Endothelial cell of umbilical vein (primary cell): ENCODE measurements at regions not wholly inside any gene's neighbourhood (a gene's known extent, or its start where the extent isn't known, plus 50 kb on each side); places are given as distances from the start of the nearest gene placed in this dataset.

Experiments used
- BruUV-seq: library from RNA; stranded (reverse); fragments of 400-500 nt; replicated peaks from 2 replicates; lab custom pipeline; 2021; lab: Mats Ljungman, UMichigan
- CTCF ChIA-PET: fragments of 300-600, 350-600 bp; sonication (Branson Sonifier 250); formaldehyde crosslinking; loops from one replicate; lab custom pipeline; 2021; ENCODE audit warnings: antibody characterized with exemption, inconsistent platforms; lab: Charles Lee
- POLR2A ChIA-PET: fragments of 300-600, 350-600 bp; sonication (Branson Sonifier 250); formaldehyde crosslinking; loops from one replicate; lab custom pipeline; 2021; ENCODE audit warnings: antibody characterized with exemption, inconsistent platforms; lab: Charles Lee
- DNase-seq: peaks from one replicate; pipeline ENCODE4 v3.0.0-alpha.2; 2011; ENCODE audit warnings: low read depth, low spot score
- FAIRE-seq: peaks from 2 replicates; lab custom pipeline; 2011; peaks lifted over from hg19 to GRCh38; lab: Jason Lieb, UNC
- H2AFZ ChIP-seq: 2 replicates; pipeline ENCODE4 v1.6.0; 2012; ENCODE audit warnings: low read depth, low read length, control low read depth, inconsistent platforms
- H3K27ac ChIP-seq: 2 replicates; pipeline ENCODE4 v1.5.1; 2011; ENCODE audit warnings: low read depth, mild to moderate bottlenecking, control low read depth, low read length, moderate library complexity; ENCODE audit not compliant: insufficient read depth
- H3K27me3 ChIP-seq, 2 experiments: 2 replicates each; pipeline versions ENCODE4 v1.6.0 to v1.6.1; 2011; ENCODE audit warnings: low read length in 2 of 2, mixed read lengths in 1 of 2; ENCODE audit not compliant: control insufficient read depth in 2 of 2, insufficient read depth in 2 of 2
- H3K36me3 ChIP-seq, 2 experiments: 2 replicates in 1 of 2; 3 replicates in 1 of 2; pipeline ENCODE4 v1.5.1; 2011; ENCODE audit warnings: low read length in 2 of 2, mild to moderate bottlenecking in 1 of 2, moderate library complexity in 1 of 2; ENCODE audit not compliant: control insufficient read depth in 2 of 2, insufficient read depth in 2 of 2; ENCODE audit errors: extremely low read depth in 1 of 2
- H3K4me1 ChIP-seq: 3 replicates; pipeline ENCODE4 v1.5.1; 2011; ENCODE audit warnings: mild to moderate bottlenecking, low read length; ENCODE audit not compliant: control insufficient read depth, insufficient read depth; ENCODE audit errors: extremely low read depth
- H3K4me2 ChIP-seq: 2 replicates; pipeline ENCODE4 v1.6.1; 2011; ENCODE audit warnings: low read length, control low read depth, mixed read lengths; ENCODE audit not compliant: insufficient read depth
- H3K4me3 ChIP-seq, 3 experiments: fragments of 200-600 bp in 1 of 3; sonication (generic), shearing (Covaris generic) in 1 of 3; replicated peaks in 1 of 3; 2 replicates each; pipeline ENCODE4 v1.5.1; 2011 to 2016; ENCODE audit warnings: control low read depth in 3 of 3, low read length in 3 of 3, mild to moderate bottlenecking in 2 of 3, inconsistent platforms in 1 of 3, low read depth in 1 of 3, moderate library complexity in 1 of 3; ENCODE audit not compliant: insufficient read depth in 1 of 3
- H3K79me2 ChIP-seq: 2 replicates; pipeline ENCODE4 v1.6.0; 2012; ENCODE audit warnings: low read length, inconsistent platforms; ENCODE audit not compliant: control insufficient read depth, insufficient read depth
- H3K9ac ChIP-seq: replicated peaks from 2 replicates; pipeline ENCODE3; 2011; ENCODE audit warnings: low read length, control low read depth; ENCODE audit not compliant: insufficient read depth; ENCODE audit errors: extremely low read depth
- H3K9me1 ChIP-seq: replicated peaks from 3 replicates; pipeline ENCODE4 v1.6.0; 2011; ENCODE audit warnings: mild to moderate bottlenecking, low read length; ENCODE audit not compliant: control insufficient read depth, insufficient read depth; ENCODE audit errors: extremely low read depth
- H3K9me3 ChIP-seq: replicated peaks from 2 replicates; pipeline ENCODE4 v1.5.1; 2012; ENCODE audit warnings: low read length, inconsistent platforms; ENCODE audit not compliant: control insufficient read depth, insufficient read depth
- H4K20me1 ChIP-seq: replicated peaks from 2 replicates; pipeline ENCODE3; 2011; ENCODE audit warnings: mild to moderate bottlenecking, low read length; ENCODE audit not compliant: control insufficient read depth, insufficient read depth; ENCODE audit errors: extremely low read depth
- CTCF ChIP-seq, 2 donors: IDR thresholded peaks; 1 replicate in 1 of 2; 2 replicates in 1 of 2; pipeline ENCODE4 v1.5.1; 2011; ENCODE audit warnings: low read length in 2 of 2, mild to moderate bottlenecking in 2 of 2, moderate library complexity in 2 of 2, control low read depth in 1 of 2, inconsistent platforms in 1 of 2, low read depth in 1 of 2; ENCODE audit not compliant: insufficient read depth in 1 of 2; ENCODE audit errors: extremely low read depth in 1 of 2
- EZH2 ChIP-seq: IDR thresholded peaks from 2 replicates; pipeline ENCODE4 v1.6.1; 2012; ENCODE audit warnings: borderline replicate concordance, low read depth, mild to moderate bottlenecking, moderate library complexity, low read length, inconsistent platforms; ENCODE audit not compliant: severe bottlenecking
- FOS ChIP-seq: IDR thresholded peaks from 2 replicates; pipeline ENCODE4 v1.6.1; 2011; ENCODE audit warnings: mild to moderate bottlenecking, low read length, moderate library complexity, borderline replicate concordance; ENCODE audit not compliant: insufficient read depth
- GATA2 ChIP-seq: IDR thresholded peaks from 2 replicates; pipeline ENCODE4 v1.7.0; 2011; ENCODE audit warnings: low read depth, mild to moderate bottlenecking, moderate library complexity, mixed read lengths, low read length; ENCODE audit not compliant: insufficient read length, insufficient read depth
- JUN ChIP-seq: IDR thresholded peaks from 2 replicates; pipeline ENCODE4 v1.6.1; 2011; ENCODE audit warnings: borderline replicate concordance, low read depth; ENCODE audit not compliant: insufficient read length, insufficient read depth
- MAX ChIP-seq: IDR thresholded peaks from 2 replicates; pipeline ENCODE4 v1.6.1; 2011; ENCODE audit not compliant: insufficient read depth, insufficient read length
- MYC ChIP-seq: IDR thresholded peaks from one replicate; pipeline ENCODE4 v1.6.1; 2011; ENCODE audit warnings: mild to moderate bottlenecking, low read depth, low read length
- POLR2A ChIP-seq: IDR thresholded peaks from 2 replicates; pipeline ENCODE4 v1.6.1; 2012; ENCODE audit warnings: low read depth, mild to moderate bottlenecking, control low read depth, low read length
- POLR2AphosphoS5 ChIP-seq: IDR thresholded peaks from 2 replicates; pipeline ENCODE4 v1.6.1; 2012; ENCODE audit warnings: low read depth, mild to moderate bottlenecking, control low read depth, low read length, moderate library complexity; ENCODE audit not compliant: insufficient read depth
- dilution Hi-C: fragments of 300-500 bp; cut with MboI; formaldehyde crosslinking; loops from one replicate; pipeline ENCODE4 v1.15.0; 2019; ENCODE audit warnings: low sequenced_read_pairs; ENCODE audit not compliant: extremely low pct_ligation_motif_present
- intact Hi-C: fragments of 100-400 bp; cut with micrococcal nuclease; formaldehyde crosslinking; loops from one replicate; pipeline ENCODE4 v1.10.0; 2022

DNA sequence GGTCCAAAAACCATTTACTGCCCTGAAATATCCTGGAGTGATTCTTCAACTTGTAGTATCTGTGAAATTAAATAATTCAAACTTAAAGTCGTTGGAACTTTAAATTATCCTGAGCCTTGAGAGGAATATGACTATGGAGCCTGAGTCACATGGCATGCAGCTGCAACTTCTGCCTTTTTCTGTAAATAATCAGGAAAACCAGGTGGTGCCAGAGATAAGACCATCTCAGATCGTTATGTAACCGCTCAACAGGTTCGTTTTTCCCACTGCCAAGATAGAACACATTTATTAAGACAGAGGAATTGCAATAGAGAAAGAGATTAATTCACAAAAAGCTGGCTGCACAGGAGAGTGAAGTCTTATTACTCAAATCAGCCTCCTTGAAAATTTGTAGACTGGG lies 876.5 kb downstream of the SUCLG1 start:
- Histone ChIP-seq H3K9ac (no peak overlapping the region), H3K79me2 (no peaks in the 10 kb centered on the region), H3K4me1 (no peaks in the 10 kb centered on the region), H2AFZ (no peak overlapping the region), H3K9me1 (no peaks in the 10 kb centered on the region), H3K4me3 (no peak overlapping the region), H3K36me3 (no peaks in the 10 kb centered on the region), H4K20me1 (no peaks in the 10 kb centered on the region), H3K9me3 (no peaks in the 10 kb centered on the region), H3K27me3 (no peaks in the 10 kb centered on the region), H3K27ac (no peak overlapping the region), H3K4me2 (no peak overlapping the region)
- BruUV-seq = no TSS peak
- POLR2A ChIA-PET = no interaction called here
- dilution Hi-C loops (no loop called here), intact Hi-C loops (no loop called here)
- CTCF ChIA-PET = no interaction called here
- no peak for TF ChIP-seq GATA2
- no peak for TF ChIP-seq CTCF (IDR thresholded peaks at IDR 0.05; ENCODE audit: extremely low read depth in 1 of 2, insufficient read depth in 1 of 2, low read depth in 1 of 2, low read length in 2 of 2)
- TF ChIP-seq EZH2 = no peak
- TF ChIP-seq JUN = no peak
- TF ChIP-seq MYC = no peak
- no peak for TF ChIP-seq POLR2AphosphoS5
- no peak for TF ChIP-seq MAX
- no peak for TF ChIP-seq FOS
- no peak for TF ChIP-seq POLR2A
- no peak for DNase-seq
- FAIRE-seq = no peak
